HG03045 (cell line): ENCODE measurements at regions not wholly inside any gene's neighbourhood (a gene's known extent, or its start where the extent isn't known, plus 50 kb on each side); places are given as distances from the start of the nearest gene placed in this dataset.

ENCODE experiments used
- ATAC-seq: cut with Tn5 transposase; IDR thresholded peaks from one replicate; pipeline ENCODE4 v1.9.1; 2021; ENCODE audit warnings: mild to moderate bottlenecking, moderate library complexity; ENCODE audit not compliant: unreplicated experiment

- no peak for ATAC-seq
Observed at GRCh38 chr2:155215037-155215707, 516.7 kb downstream of the KCNJ3 start.

GRCh38 chr2:155209696-155210450 is 511.4 kb downstream of the KCNJ3 start:
- ATAC-seq = no peak

- ATAC-seq = no peak
Observed at GRCh38 chr2:155203178-155203577, 504.7 kb downstream of the KCNJ3 start.

DNA sequence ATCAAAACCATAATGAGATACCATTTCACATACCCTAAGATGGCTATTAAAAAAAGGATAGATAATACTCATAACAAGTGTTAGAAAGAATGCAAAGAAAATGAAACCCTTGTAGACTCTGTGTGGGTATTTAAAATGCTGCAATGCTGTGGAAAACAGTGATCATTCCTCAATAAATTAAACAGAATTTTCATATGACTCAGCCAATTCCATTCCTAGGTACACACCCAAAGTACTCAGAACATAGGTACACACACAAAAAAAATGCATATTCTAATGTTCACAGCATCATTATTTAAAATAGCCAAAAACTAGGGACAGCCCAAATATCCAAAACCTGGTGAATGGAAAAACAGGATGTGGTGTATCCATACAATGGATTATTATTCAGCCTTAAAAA is 502.3 kb downstream of the KCNJ3 start:
- ATAC-seq = no peak

- no peak for ATAC-seq
Observed at GRCh38 chr2:155190342-155190741, 491.8 kb downstream of the KCNJ3 start.

DNA sequence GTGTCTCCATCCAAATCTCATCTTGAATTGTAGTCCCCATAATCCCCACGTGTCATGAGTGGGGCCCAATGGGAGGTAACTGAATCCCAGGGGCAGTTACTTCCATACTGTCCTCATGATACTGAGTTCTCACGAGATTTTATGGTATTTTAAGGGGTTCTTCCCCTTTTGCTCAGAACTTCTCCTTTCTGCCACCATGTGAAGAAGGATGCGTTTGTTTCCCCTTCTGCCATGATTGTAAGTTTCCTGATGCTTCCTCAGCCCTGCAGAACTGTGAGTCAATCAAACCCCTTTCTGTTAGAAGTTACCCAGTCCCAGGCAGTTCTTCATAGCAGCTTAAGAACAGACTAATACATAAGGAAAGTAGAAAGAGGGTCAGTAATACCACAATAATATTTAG is 480.4 kb downstream of the KCNJ3 start:
- no peak for ATAC-seq

- no peak for ATAC-seq
Observed at GRCh38 chr2:155176345-155176744, 477.9 kb downstream of the KCNJ3 start.

GRCh38 chr2:155169317-155169716 is 470.8 kb downstream of the KCNJ3 start:
- no peak for ATAC-seq

DNA sequence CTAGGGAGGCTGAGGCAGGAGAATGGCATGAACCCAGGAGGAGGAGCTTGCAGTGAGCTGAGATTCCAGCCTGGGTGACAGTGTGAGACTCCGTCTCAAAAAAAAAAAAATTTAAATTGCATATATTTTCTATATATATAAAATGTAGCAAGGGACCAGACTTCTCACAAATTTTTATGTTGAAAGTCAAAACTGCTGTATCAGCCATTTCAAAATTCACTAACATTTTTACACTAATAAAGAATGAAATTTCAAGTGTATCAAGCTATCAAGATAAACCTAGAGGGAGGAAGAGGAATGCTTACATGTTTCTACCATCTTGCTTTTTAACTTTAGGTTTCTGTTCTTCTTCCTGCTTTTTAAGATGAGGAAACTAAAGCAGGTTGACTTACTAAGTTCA is 464.0 kb downstream of the KCNJ3 start:
- no peak for ATAC-seq

DNA sequence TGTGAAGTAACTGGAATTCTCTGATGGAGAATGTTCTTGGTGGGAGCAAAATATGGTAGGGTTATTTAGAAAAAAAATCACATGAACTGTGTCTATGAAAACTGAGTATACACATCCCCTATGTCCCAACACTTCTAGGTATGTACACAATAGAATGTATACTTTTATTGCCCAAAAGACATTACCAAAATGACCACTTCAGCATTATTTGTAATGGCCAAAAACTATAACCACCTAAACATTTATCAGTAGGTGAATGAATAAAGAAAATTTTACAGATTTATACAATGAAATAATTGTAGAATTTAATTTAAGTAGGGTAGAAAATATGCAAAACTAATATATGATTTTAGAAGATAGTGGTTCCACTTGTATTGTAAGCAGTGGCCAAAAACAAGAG is 462.8 kb downstream of the KCNJ3 start:
- ATAC-seq = no peak

DNA sequence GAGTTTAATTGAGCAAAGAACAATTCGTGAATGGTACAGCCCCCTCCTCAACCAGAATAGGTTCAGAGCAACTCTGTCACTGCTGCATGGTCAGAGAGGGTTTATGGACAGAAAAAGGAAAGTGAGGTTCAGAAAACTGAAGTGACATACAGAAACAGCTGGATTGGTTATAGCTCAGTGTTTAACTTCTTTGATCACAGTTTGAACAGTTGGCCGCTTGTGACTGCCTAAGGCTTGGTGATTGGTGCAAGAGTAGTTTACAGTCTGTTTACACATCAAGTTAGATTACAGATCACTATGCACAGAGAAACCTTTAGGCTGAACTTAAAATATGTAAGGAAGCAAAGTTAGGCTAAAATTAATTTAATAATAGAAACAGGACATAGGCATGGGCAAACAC is 459.2 kb downstream of the KCNJ3 start:
- no peak for ATAC-seq

DNA sequence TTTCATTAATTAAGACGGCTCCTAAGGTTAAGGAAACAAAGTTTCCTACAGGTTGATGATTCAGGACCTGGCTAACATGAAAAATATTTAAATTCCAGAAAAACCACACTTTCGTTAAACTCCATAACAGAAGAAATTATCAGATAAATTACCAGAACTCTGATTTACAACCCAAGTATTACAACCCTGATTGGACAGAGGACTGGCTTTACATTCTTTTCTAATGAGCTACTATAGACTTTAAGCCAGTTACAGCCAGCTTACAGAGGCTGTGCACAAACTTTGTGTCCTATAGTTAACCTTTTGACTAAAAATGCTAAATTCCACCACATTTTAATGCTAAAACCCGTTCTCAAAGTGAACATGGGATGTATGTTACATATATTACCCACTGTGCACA is 458.6 kb downstream of the KCNJ3 start:
- ATAC-seq = no peak

GRCh38 chr2:155151945-155152344 is 453.4 kb downstream of the KCNJ3 start:
- no peak for ATAC-seq

- no peak for ATAC-seq
Observed at GRCh38 chr2:155151472-155151871, 453.0 kb downstream of the KCNJ3 start.

DNA sequence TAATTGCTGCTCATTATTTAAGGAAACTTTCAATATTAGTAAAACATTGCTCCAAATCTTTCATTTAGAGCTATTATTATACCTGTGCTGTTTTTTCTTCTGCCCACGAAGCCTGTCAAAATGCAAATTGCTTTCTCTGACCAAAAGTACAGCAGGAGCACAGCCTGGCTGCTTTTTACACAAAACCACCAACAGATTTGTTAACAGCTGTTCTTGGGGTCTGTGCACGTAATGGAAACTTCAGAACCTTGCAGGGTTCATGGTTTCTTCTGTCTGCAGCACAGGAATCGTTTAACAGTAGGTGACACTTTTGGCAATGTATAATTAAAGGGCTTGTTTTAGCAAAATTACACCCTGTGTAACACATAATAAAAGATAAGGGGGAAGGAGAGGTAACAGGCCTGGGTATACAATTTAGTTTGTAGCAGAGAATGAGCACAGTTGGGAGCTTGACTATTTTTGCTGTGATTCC is 447.3 kb downstream of the KCNJ3 start:
- ATAC-seq = peak; percentile 96

GRCh38 chr2:155141418-155141817 is 442.9 kb downstream of the KCNJ3 start:
- ATAC-seq = no peak

GRCh38 chr2:155125585-155126230 is 427.2 kb downstream of the KCNJ3 start:
- ATAC-seq = no peak

GRCh38 chr2:155115846-155116245 is 417.4 kb downstream of the KCNJ3 start:
- no peak for ATAC-seq

- ATAC-seq = no peak
Observed at GRCh38 chr2:155111070-155111469, 412.6 kb downstream of the KCNJ3 start.

DNA sequence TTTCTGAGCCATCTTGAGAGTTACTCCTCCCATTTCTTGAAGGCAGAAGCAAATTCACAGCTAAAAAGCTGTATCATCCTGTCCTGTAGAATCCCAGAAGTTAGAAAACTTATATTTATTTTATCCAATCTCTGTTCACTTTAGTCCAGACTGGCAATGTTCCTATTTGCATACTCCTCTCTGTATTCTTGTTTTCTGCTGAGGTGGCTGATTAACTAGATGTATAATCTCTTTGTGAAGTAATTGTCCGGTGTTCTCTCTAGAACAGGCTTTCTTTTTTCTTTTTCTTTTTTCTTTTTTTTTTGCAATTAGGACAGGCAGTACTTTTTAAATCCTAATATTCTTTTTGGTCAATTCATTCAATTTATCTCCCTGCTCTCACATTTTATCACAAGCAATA is 411.0 kb downstream of the KCNJ3 start:
- ATAC-seq = no peak

GRCh38 chr2:155100261-155100660 is 401.8 kb downstream of the KCNJ3 start:
- no peak for ATAC-seq

- ATAC-seq = no peak
Observed at GRCh38 chr2:155099784-155100183, 401.3 kb downstream of the KCNJ3 start.
